ENCODE measurements at regions not wholly inside any gene's neighbourhood (a gene's known extent, or its start where the extent isn't known, plus 50 kb on each side); places are given as distances from the start of the nearest gene placed in this dataset.

DNA sequence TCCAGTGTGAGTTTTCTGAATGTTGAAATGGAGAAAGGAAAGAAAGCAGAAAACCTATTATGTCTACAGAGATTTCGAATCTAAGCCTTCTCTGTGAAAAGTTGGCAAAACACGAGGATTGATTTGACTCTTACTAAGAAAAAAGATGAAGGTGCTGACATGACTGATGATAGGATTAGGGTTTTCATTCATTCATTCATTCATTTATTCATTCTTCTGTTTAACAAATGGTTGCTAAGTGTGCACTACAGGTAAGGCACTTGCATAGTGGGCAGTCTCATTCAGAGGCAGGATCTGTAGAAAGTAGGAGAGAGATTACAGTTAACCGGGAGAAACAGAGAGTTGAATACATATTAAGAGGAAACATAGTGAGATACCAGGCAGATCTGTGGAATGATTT lies 137.1 kb downstream of the ZNF365 start:
- no peaks in the 10 kb centered on the region for H3K23me2 ChIP-seq (ENCODE audit: insufficient read length, low read depth, low read length, poor library complexity, severe bottlenecking)
- no peak for DNase-seq
- no peak overlapping the region for H4K5ac ChIP-seq (ENCODE audit: insufficient read length, low read depth, low read length)
- Mint-ChIP-seq H3K36me3 (ENCODE audit: insufficient read depth in 1 of 3, low read depth in 3 of 3) (no peaks in the 10 kb centered on the region), H3K27me3 (ENCODE audit: low read depth) (peaks cover 9% of the 10 kb centered on the region), H3K9me3 (no peaks in the 10 kb centered on the region), H3K4me3 (no peak overlapping the region), H3K27ac (no peak overlapping the region), H3K4me1 (peaks cover 9 to 11% of the 10 kb centered on the region in 2 experiments)
- H2AK5ac ChIP-seq (ENCODE audit: insufficient read length, low read length) = no peak overlapping the region
- no peak overlapping the region for H4K8ac ChIP-seq (replicated peaks; ENCODE audit: insufficient read length, low read depth, low read length)
- no peak overlapping the region for H3K9ac ChIP-seq (ENCODE audit: extremely low read depth, insufficient read length, low read length)
- H3K9me3 ChIP-seq (ENCODE audit: control insufficient read depth, low read depth, low read length) = no peaks in the 10 kb centered on the region
- no peak overlapping the region for H2BK20ac ChIP-seq (ENCODE audit: low read depth, low read length, poor library complexity, severe bottlenecking)
- no peak overlapping the region for H3K14ac ChIP-seq (ENCODE audit: insufficient read depth, low read length)
- H2BK12ac ChIP-seq (ENCODE audit: insufficient read length, low read depth, low read length) = no peak overlapping the region
- H3K4ac ChIP-seq (ENCODE audit: low read depth, low read length) = no peak overlapping the region
- peaks cover 1% of the 10 kb centered on the region; the same call in 1 of the 2 replicates for H3K4me1 ChIP-seq (ENCODE audit: insufficient read depth, low read length)
- H2AFZ ChIP-seq (ENCODE audit: low read length) = no peak overlapping the region
- H4K91ac ChIP-seq (ENCODE audit: insufficient read length, low read depth, low read length) = no peak overlapping the region
- no peak overlapping the region for H3K23ac ChIP-seq (ENCODE audit: insufficient read length, low read depth, low read length)
- H2BK120ac ChIP-seq (ENCODE audit: low read depth, low read length, poor library complexity, severe bottlenecking) = no peak overlapping the region
- H4K20me1 ChIP-seq (ENCODE audit: control insufficient read depth, insufficient read depth, insufficient read length) = no peaks in the 10 kb centered on the region
- TF ChIP-seq, protein P1, sequence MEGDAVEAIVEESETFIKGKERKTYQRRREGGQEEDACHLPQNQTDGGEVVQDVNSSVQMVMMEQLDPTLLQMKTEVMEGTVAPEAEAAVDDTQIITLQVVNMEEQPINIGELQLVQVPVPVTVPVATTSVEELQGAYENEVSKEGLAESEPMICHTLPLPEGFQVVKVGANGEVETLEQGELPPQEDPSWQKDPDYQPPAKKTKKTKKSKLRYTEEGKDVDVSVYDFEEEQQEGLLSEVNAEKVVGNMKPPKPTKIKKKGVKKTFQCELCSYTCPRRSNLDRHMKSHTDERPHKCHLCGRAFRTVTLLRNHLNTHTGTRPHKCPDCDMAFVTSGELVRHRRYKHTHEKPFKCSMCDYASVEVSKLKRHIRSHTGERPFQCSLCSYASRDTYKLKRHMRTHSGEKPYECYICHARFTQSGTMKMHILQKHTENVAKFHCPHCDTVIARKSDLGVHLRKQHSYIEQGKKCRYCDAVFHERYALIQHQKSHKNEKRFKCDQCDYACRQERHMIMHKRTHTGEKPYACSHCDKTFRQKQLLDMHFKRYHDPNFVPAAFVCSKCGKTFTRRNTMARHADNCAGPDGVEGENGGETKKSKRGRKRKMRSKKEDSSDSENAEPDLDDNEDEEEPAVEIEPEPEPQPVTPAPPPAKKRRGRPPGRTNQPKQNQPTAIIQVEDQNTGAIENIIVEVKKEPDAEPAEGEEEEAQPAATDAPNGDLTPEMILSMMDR (conservative IDR thresholded peaks at IDR 0.05) = no peak
- no peak overlapping the region for H2BK5ac ChIP-seq (ENCODE audit: insufficient read length, low read length)
- no peaks in the 10 kb centered on the region for H3K79me2 ChIP-seq (ENCODE audit: insufficient read depth, low read length)
- no peak overlapping the region for H3K18ac ChIP-seq (ENCODE audit: insufficient read length, low read depth, low read length)
- no peaks in the 10 kb centered on the region for H3K27me3 ChIP-seq (ENCODE audit: insufficient read depth, low read length)
- WGBS (ENCODE audit: extremely low coverage, insufficient read length, low lambda C conversion rate) = no CpG with 5 or more reads among the region's 3 CpGs
- no peaks in the 10 kb centered on the region for H3K79me1 ChIP-seq (ENCODE audit: insufficient read depth, low read depth, low read length, poor library complexity, severe bottlenecking)
- no peak overlapping the region for H3K27ac ChIP-seq (ENCODE audit: insufficient read length, low read depth, low read length)
- no peak overlapping the region for H2BK15ac ChIP-seq (ENCODE audit: low read depth, low read length)
- H3T11ph ChIP-seq (ENCODE audit: low read length) = no peak overlapping the region
- no peak overlapping the region for H3K56ac ChIP-seq (ENCODE audit: insufficient read length, low read depth, low read length)
- H3K4me2 ChIP-seq (ENCODE audit: insufficient read depth, insufficient read length, low read length) = no peak overlapping the region

Data from H9 (cell line).